Activated naive CD4-positive, alpha-beta T cell (primary cell): ENCODE measurements at regions not wholly inside any gene's neighbourhood (a gene's known extent, or its start where the extent isn't known, plus 50 kb on each side); places are given as distances from the start of the nearest gene placed in this dataset.
A peak's percentile ranks its signal among the peaks of the same experiment; 100 is the strongest.

Experiments used
- DNase-seq, 4 experiments: peaks; one replicate each; lab custom pipeline; 2025; lab: John Stamatoyannopoulos, UW

DNA sequence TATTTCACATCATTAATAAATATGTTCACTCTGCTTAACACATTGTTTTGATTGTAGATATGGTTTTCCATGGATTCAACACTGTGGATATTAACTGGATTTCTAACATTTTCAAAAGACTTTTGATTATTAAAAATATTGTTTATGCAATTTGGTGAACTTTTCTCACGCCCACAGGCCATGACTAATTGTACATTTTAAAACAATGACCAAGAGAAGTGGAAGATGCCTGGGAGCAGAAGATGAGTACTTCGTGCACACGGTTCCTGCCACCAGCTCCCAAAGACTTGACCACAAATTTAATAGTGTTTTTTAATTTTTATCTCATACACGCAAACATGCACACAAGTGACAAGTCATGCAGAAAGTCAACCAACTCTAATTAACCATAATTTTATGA, 451.0 kb upstream of the ADARB2 start:
- no peak for DNase-seq

DNA sequence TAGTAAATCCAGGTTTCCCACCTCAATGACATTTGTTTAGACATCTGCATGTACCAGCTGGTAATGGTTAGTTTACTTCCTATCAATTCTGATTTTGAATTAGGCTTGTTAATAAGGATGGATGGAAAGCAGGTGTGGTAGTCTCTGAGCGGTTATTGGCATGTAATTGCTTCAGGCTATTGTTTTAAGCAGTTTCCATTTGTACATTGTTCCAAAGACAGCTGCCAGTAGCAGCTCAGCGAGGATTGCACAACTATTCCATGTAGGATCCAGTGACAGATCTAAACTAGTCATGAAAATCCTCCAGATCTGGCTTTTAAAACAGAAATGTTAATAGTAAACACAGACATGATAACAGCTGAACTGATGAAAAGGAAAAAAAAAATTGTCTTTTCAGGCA, 436.0 kb upstream of the ADARB2 start:
- no peak for DNase-seq

DNA sequence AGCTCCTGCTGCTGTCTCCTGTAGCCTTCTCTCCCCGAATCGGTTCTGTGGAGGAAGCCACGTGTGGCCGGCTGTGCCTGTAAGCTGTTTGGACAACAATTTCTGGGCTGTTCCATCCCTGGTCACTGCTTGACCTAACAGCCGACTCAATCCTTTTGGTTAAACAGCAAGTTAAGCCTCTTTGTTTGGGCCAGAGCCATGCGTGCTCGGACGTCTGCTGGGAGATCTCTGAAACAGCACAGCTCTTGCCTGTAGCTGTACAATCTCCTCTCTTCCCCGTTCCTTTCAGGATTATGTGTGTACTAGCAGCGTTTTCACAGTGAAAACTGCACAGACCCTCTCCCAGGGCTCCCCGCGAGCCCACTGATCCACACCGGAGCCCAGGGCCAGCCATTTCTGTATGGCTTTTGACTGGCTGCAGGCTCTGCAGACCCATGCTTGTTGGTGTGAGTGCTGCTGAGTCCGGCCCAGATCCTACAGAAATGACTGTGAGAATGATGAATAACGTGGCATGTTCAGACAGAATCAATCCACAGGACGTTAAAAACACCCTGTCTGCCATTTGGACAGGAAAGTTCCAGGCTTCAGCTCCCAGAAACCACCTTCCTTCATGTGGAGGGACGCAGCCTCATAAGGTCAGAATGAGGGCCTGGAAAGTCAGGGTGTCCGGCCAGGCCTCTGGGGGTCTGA, 428.6 kb upstream of the ADARB2 start:
- no peak for DNase-seq

DNA sequence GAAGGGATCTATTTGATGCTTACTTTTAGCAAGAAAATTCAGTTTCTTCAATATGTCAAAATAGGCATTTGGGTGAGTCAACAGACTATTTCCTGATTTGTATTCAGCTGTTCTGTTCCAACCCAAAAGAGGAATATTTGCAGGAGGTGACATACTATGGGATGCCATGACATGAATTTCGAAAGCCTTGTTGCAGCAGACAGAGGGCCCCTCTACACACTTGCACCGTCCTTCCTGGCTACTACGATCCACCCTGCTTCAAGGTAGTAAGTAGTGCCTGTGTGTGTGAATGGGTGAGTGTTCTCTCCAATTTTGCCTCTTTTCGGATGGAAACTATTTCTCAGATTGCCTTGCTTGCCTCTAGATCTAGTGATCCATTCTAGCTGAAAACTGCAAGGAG, 413.0 kb upstream of the ADARB2 start:
- no peak for DNase-seq

DNA sequence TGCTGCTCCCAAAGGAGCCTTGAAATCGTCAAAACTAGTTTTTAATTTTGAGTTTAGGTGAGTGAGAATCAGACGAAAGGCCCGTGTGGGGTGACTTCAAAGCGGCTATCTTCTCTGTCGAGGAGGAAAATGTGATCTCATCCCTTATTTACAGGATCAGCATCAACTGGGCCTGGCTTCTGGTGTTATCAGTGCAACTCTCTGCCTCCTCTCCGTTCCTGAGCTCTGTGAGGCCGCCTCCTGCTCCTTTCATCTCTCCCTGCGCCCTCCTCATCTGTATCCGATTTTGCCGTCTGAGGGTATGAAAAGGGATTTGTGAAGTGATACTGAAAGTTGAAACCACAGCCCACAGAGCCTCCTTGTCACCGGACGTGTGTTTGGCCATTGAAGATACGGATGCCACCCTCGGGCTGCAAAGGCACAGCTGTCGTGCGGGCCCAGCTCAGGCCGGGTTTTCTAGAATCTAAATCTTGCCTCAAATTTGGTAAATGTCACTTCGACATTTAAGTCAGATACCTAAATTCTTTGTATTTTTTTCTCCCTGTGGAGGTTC, 408.7 kb upstream of the ADARB2 start:
- DNase-seq: no peak

DNA sequence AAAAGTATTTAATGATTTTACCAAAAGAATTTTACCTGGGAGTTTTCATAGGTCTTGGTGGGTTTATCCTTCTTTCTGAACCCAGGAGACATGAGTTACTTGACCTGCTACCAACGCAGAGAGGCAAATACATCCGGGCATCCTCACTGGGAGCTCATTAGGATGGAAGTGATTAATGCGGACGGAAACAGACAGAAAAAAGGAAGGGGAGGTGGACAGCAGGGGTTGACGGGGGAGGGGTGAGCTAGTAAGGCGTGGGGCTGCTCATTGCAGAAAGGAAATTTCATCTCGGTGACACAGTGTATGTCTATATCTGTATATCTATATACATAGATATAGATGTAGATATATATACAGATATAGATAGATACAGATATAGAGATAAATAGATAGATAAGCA, 408.2 kb upstream of the ADARB2 start:
- no peak for DNase-seq

DNA sequence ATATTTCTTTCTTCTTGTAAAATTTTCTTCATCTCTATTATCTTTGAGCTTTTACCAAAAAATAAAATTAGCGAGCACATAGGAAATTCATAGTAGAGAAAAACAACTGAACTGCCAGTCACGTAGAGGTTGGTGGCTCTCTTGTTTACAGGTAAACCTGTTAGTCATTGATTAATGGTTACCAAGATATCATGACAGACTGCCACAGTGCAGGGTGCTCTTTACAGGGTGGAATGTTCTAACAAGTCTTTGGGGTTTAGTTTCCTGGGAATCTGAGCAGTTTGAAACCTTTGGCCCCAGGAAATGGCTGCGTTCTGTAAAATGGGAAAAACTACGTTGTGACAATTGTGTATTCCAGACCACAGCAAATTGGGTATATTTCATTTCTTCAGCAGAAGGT, 407.3 kb upstream of the ADARB2 start:
- DNase-seq: no peak

DNA sequence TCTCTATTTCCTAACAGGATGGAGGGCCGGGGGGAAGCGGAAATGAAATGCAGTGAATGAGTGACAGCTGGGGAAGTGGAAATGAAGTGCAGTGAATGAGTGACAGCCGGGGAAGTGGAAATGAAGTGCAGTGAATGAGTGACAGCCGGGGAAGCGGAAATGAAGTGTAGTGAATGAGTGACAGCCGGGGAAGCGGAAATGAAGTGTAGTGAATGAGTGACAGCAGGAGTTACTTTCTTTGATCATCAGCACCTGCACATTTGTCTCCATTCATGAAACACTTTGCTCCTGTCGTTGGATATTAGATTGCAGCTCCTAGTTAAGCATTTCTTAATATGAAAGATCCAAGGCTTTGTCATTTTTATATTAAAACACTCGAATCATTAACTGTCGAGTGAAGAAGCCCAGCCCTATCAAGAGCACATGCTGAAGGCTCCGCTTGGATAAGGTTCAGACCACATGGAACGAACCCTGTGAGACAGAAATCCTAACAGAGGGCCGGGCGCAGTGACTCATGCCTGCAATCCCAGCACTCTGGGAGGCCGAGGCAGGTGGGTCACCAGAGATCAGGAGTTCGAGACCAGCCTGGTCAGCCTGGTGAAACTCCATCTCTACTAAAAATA, 406.0 kb upstream of the ADARB2 start:
- DNase-seq: no peak

DNA sequence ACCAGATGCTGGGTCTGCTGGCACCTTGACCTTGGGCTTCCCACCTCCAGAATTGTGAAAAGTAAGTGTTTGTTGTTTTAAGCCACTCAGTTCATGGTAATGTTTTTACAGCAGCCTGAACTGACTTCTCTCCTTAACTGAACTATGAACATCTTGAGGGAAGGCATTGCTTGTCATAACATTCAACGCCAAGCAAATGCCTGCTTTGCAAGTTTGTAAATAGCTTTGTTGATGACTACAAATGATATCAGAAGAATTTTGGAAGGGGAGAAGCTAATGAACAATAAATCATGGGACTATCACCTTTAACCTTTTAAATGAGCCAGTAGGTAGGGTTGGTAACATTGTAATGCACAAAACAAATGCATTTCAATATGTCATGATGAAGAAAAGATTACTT, 402.4 kb upstream of the ADARB2 start:
- no peak for DNase-seq

DNA sequence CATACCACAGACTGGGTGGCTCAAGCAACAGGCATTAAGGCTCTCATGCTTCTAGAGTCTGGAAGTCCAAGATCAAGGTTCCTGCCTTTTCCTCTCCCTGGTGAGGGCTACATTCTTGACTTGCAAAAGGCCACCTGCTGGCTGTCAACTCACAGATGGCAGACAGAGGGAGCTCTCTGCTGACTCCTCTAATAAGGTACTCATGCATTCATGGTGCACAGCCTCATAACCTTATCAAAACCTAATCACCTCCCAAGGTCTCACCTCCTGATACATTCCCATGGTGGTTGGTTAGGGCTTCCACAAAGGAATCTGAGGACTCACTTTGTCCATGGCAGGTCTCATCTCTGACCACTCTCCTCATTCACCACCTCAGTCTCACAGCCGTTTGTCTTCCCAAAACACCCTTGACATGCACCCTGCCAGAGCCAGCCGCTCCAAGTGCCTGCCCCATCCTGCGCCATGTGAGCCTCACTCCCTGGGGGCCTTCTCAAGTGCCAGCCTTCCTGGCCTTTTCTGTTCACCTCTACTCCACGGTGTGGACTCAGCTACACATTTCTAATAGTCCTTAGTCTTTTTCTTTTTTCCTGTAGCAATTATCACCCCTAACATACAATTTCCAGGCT, 400.3 kb upstream of the ADARB2 start:
- peak in 1 of 4 experiments; percentile 6 for DNase-seq

DNA sequence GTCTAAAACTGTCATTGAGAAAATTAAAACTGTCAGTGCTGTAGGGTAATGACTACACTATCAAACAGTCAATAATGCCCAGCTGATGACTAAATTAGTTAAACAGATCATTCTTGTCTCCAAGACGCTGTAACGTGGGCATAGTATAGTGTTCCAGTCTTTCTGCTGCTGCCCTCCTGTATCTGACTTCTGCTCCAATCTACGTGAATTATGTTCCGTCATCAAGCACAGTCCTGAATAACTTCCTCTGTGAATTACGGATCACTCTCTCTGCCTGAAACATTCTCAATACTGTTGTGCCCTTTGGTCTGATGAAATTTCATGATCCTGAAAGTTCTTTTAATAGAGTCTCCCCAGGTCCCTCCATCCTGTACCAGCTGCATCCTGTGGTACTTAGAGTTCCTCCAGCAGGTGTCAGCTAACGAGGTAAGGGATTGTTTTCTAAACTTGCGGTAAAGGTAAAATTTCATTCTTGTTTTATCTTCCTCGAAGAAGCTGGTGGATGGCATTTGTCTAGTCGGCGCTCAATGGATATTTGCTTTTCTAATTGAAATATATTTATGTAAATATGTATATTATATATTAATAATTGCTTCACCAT, 393.5 kb upstream of the ADARB2 start:
- DNase-seq: no peak

DNA sequence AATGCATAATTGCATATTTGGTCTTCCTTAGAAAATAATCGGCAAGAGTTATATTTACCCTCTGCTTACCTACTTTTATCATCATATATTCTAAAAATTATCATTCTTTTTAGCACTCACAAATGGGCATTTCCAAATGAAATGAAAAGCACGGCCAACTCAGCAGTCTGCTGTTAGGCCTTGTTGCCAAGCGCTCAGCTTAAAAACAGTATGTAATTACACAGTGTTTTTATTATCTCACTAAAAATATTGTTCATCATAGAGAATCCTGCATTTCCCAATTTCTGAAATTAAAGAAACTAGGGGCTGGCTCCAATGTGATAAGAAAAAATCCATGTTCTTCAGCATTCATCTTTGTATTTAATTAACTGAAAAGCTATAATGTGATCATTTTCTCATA, 391.7 kb upstream of the ADARB2 start:
- no peak for DNase-seq

DNA sequence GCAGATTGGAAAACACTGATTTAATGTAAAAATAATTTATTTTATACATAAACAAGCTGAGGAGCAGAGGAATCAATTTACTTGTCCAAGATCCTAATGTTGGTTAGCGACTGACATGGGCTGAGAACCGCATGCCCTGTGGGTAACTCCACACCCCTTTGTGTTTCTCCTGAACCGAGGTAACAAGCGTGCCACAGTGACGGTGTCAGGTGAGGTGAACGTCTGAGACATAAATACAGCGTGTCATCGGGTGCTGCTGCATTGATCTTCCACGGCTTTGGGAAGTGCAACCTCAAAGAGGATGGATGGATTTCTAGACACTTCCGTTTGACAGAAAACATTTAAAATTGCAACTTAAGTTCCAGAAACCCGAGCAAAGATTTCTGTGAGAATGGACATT, 386.8 kb upstream of the ADARB2 start:
- no peak for DNase-seq

DNA sequence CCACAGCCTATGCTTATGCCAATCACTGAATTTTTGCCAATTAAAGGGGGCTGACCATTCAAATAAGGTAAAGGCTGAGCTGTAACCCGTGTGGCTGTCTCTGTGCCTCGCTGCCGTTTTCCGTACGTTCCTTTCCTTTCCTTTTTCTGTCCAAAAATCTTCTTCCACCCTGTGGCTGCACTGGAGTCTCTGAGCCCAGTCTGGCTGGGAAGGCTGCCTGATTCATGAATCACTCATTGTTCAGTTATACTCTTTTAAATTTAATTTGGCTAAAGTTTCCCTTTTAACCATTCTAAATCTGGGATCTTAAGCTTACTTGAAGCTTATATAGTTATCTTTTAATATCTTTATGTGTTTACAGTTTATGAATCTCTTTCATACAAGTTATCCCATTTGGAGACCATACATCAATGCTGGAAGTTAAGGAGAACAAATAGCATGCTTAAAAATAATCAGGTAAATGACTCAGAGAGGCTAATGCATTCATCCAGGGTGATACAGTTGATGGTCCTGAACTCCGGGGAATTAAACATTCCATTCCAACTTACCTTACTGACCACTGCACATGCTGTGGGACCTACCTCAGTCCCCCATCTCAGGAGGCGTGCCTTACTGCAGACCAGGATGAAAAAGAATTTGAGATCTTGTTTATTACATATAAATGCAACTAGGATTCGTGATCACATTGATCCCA, 385.3 kb upstream of the ADARB2 start:
- no peak for DNase-seq

DNA sequence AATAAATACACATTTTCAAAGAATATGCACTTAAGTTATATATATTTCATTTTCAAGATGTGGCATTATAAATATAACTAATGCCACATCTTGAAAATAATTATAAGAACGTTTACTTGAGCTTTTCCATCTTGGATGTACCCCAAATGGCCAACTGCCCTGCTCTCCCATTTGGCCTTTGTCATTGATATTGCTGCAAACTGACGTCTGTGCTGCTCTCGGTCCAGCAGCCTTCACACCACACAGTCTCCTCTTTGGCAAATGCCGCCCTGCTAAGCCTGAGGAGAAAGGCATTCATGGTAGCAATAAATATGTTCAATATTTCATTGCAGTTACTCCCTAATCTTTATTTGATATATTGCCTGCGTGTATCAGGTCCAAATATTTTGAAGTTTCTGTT, 384.6 kb upstream of the ADARB2 start:
- no peak for DNase-seq

DNA sequence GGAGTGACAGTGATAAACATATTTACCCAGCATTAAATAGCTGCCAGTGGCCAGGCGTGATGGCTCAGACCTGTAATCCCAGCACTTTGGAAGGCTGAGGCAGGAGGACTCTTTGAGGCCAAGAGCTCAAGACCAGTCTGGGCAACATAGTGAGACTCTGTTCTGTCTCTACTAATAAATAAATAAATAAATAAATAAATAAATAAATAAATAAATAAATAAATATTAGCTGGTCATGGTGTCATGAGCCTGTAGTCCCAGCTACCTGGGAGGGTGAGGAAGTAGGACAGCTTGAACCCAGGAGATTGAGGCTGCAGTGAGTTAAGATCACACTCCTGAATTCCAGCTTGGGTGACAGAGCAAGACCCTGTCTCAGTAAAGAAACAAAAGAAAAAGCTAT, 384.0 kb upstream of the ADARB2 start:
- no peak for DNase-seq

DNA sequence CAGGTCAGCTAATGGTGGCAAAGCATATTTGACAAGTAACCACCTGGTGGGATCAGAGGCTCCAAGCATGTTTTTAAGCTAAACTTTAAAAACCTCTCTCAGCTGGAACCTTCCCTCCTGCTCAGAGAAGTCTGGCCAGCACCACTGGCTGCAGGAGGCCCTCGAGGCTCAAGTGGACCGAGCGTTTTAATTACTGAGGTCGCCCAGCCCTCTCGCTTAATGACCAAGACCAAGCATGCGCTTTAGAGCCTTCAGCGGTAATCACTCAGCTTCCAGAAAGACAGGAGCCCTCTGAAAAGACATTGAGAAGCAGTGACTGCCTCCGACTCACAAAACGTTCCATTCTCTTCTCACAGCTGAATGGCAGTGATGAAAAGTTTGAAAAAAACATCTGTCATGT, 383.4 kb upstream of the ADARB2 start:
- no peak for DNase-seq

DNA sequence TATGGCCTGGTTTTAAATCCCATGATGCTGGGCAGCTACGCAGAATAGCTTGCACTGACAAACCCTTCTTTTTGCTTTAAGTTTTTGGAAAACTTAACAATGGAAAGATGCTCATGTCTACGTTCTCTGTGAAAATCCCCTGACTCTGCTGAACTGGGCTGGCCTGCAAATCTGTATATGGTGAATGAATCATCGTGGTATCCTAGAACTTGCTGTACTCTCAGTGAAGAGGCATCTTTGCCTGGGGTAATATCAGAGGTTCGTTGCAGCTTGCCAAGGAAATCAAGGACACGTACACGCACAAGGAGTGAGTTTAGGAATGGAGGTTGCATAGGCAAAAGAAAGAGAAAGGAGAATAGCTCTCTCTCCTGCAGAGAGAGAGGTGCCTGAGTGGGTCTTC, 382.0 kb upstream of the ADARB2 start:
- no peak for DNase-seq

DNA sequence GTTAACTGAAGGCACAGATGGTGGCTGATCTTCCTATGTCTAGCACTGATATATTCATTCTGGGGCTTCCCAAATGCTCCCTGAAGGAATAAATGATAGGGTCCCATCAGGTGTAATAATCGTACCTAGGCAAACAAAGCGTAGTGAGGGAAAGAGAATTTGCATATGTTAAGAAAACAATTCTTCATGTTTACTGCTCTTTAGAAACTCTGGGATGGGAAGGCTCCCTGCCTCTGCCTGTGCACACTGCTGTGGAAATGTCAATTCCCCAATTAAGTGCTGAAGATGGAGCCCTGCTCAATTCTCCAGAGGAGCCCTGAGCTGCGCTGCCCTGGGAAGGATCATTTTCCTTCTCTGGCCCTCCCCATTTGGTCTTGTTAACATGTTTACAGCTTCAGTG, 380.9 kb upstream of the ADARB2 start:
- DNase-seq: no peak

DNA sequence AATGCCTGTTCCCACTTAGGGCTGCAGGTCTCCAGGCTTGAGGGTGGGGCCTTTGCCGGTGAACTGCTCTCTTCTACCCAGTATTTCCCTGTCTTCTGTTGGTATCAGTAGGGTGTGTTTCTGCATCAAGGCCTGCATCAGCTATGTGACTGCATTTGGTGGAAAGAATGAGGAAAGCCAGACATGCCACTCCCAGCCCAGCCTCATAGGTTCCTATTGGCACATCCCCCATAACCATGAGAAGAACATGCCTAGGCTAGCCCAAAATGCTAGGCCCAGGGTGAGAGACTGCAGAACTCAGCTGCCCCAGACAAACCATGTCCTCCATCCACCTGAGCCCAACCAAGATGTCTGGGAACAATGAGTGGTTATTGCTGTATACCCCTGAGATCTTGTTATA, 380.3 kb upstream of the ADARB2 start:
- no peak for DNase-seq

DNA sequence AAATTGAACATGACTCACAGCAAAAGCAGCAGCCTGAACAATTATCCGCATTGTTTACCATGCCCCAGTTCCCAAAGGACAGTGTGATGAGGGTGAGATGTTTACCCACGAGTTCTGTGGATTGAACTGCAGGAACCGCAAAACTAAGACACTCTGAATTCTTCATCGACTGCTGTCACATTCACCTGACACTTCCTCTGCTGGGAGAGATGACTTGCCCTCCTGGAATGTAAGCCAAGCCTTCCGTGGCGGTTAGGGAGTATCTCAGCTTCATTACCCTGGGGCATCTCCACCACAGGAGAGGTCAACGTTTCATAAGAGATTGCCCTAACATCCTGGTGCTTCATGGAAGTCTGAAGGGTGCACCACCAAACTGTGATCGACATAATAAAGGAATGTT, 374.6 kb upstream of the ADARB2 start:
- no peak for DNase-seq

DNA sequence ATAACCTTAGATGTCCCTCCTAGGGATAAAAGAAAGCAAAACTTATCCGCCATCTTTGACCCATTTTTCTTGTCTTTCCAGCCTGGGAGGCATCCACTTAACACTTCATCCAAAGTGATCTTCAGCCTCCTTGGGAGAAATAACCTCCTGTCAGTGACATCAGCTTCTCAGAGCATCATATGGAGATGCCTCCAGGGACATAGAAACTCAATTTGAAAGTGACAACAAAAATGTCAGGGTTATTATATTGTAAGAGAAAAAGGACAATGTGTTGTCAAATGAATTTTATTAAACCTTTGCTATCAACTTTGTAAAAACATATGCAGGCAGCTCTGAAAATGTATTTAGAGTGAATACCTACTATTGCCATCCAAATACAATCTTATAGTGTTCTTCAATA, 371.2 kb upstream of the ADARB2 start:
- DNase-seq: no peak
